ENCODE measurements at regions not wholly inside any gene's neighbourhood (a gene's known extent, or its start where the extent isn't known, plus 50 kb on each side); places are given as distances from the start of the nearest gene placed in this dataset.

GRCh38 chr18:40215979-40216378 is 1739.1 kb upstream of the PIK3C3 start:
- Histone ChIP-seq H3K36me3 (ENCODE audit: control insufficient read depth, insufficient read depth, low read length) (no peaks in the 10 kb centered on the region), H3K4me3 (ENCODE audit: low read depth, low read length) (no peak overlapping the region), H3K27me3 (ENCODE audit: control insufficient read depth, insufficient read depth, low read length) (no peaks in the 10 kb centered on the region)
- no peak for DNase-seq (ENCODE audit: low read depth)
- TF ChIP-seq CTCF (IDR thresholded peaks at IDR 0.05; ENCODE audit: insufficient read depth, low read length, poor library complexity, severe bottlenecking): no peak

- TF ChIP-seq CTCF (IDR thresholded peaks at IDR 0.05; ENCODE audit: insufficient read depth, low read length, poor library complexity, severe bottlenecking): no peak
- DNase-seq (ENCODE audit: low read depth): no peak
- Histone ChIP-seq H3K4me3 (ENCODE audit: low read depth, low read length) (no peak overlapping the region), H3K36me3 (ENCODE audit: control insufficient read depth, insufficient read depth, low read length) (no peaks in the 10 kb centered on the region), H3K27me3 (ENCODE audit: control insufficient read depth, insufficient read depth, low read length) (no peaks in the 10 kb centered on the region)
Measured at GRCh38 chr18:40210696-40211095, 1744.3 kb upstream of the PIK3C3 start.

- no peak overlapping the region for H3K4me3 ChIP-seq (ENCODE audit: low read depth, low read length)
- TF ChIP-seq CTCF (IDR thresholded peaks at IDR 0.05; ENCODE audit: insufficient read depth, low read length, poor library complexity, severe bottlenecking): no peak
- no peaks in the 10 kb centered on the region for H3K27me3 ChIP-seq (ENCODE audit: control insufficient read depth, insufficient read depth, low read length)
- H3K36me3 ChIP-seq (ENCODE audit: control insufficient read depth, insufficient read depth, low read length): no peaks in the 10 kb centered on the region
- DNase-seq (ENCODE audit: low read depth): no peak
Measured at GRCh38 chr18:40208958-40209357, 1746.1 kb upstream of the PIK3C3 start.

- H3K4me3 ChIP-seq (ENCODE audit: low read depth, low read length): no peak overlapping the region
- TF ChIP-seq CTCF (IDR thresholded peaks at IDR 0.05; ENCODE audit: insufficient read depth, low read length, poor library complexity, severe bottlenecking): no peak
- H3K36me3 ChIP-seq (ENCODE audit: control insufficient read depth, insufficient read depth, low read length): no peaks in the 10 kb centered on the region
- DNase-seq (ENCODE audit: low read depth): no peak
- H3K27me3 ChIP-seq (ENCODE audit: control insufficient read depth, insufficient read depth, low read length): no peaks in the 10 kb centered on the region
Measured at GRCh38 chr18:40197711-40198110, 1757.3 kb upstream of the PIK3C3 start.

- no peak for DNase-seq (ENCODE audit: low read depth)
- no peak for TF ChIP-seq CTCF (IDR thresholded peaks at IDR 0.05; ENCODE audit: insufficient read depth, low read length, poor library complexity, severe bottlenecking)
- H3K4me3 ChIP-seq (ENCODE audit: low read depth, low read length): no peak overlapping the region
Measured at GRCh38 chr18:40186677-40187076, 1768.4 kb upstream of the PIK3C3 start.

GRCh38 chr18:40179729-40180461 is 1775.1 kb upstream of the PIK3C3 start:
- no peaks in the 10 kb centered on the region for H3K27me3 ChIP-seq (ENCODE audit: control insufficient read depth, insufficient read depth, low read length)
- no peaks in the 10 kb centered on the region for H3K36me3 ChIP-seq (ENCODE audit: control insufficient read depth, insufficient read depth, low read length)
- no peak for DNase-seq (ENCODE audit: low read depth)
- no peak overlapping the region for H3K4me3 ChIP-seq (ENCODE audit: low read depth, low read length)
- no peak for TF ChIP-seq CTCF (IDR thresholded peaks at IDR 0.05; ENCODE audit: insufficient read depth, low read length, poor library complexity, severe bottlenecking)

More at GRCh38 chr18:40186677-40187076, 1768.4 kb upstream of the PIK3C3 start:
- Histone ChIP-seq H3K27me3 (ENCODE audit: control insufficient read depth, insufficient read depth, low read length) (no peaks in the 10 kb centered on the region), H3K36me3 (ENCODE audit: control insufficient read depth, insufficient read depth, low read length) (no peaks in the 10 kb centered on the region)

All from kidney epithelial cell (primary cell).